ENCODE measurements at regions not wholly inside any gene's neighbourhood (a gene's known extent, or its start where the extent isn't known, plus 50 kb on each side); places are given as distances from the start of the nearest gene placed in this dataset.

GRCh38 chrX:80138938-80139337 is 124.4 kb downstream of the TBX22 start:
- H3K36me3 ChIP-seq (ENCODE audit: control insufficient read depth in 2 of 2, extremely low read depth in 1 of 2, insufficient read depth in 2 of 2, low read length in 2 of 2): no peaks in the 10 kb centered on the region
- H3K4me2 ChIP-seq (ENCODE audit: insufficient read depth, low read length): no peak overlapping the region
- H3K27me3 ChIP-seq (ENCODE audit: control insufficient read depth in 2 of 2, insufficient read depth in 2 of 2, low read length in 2 of 2): no peaks in the 10 kb centered on the region
- TF ChIP-seq POLR2AphosphoS5 (IDR thresholded peaks at IDR 0.05; ENCODE audit: insufficient read depth, low read depth, low read length): no peak
- TF ChIP-seq, protein P1, sequence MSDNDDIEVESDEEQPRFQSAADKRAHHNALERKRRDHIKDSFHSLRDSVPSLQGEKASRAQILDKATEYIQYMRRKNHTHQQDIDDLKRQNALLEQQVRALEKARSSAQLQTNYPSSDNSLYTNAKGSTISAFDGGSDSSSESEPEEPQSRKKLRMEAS (IDR thresholded peaks at IDR 0.05; ENCODE audit: insufficient read depth, insufficient read length): no peak
- no peak for TF ChIP-seq GATA2 (IDR thresholded peaks at IDR 0.05; ENCODE audit: insufficient read depth, insufficient read length, low read depth, low read length)
- TF ChIP-seq MYC (IDR thresholded peaks at IDR 0.05; ENCODE audit: low read depth, low read length): no peak
- no peak for TF ChIP-seq CTCF (IDR thresholded peaks at IDR 0.05; ENCODE audit: extremely low read depth in 1 of 2, insufficient read depth in 1 of 2, low read depth in 1 of 2, low read length in 2 of 2)
- TF ChIP-seq JUN (IDR thresholded peaks at IDR 0.05; ENCODE audit: borderline replicate concordance, insufficient read depth, insufficient read length, low read depth): no peak
- TF ChIP-seq FOS (IDR thresholded peaks at IDR 0.05; ENCODE audit: borderline replicate concordance, insufficient read depth, low read length): no peak
- no peak for TF ChIP-seq EZH2 (IDR thresholded peaks at IDR 0.05; ENCODE audit: borderline replicate concordance, low read depth, low read length, severe bottlenecking)
- no peak for TF ChIP-seq POLR2A (IDR thresholded peaks at IDR 0.05; ENCODE audit: low read depth, low read length)
- no peaks in the 10 kb centered on the region for H3K9me3 ChIP-seq (replicated peaks; ENCODE audit: control insufficient read depth, insufficient read depth, low read length)
- no peaks in the 10 kb centered on the region for H4K20me1 ChIP-seq (replicated peaks; ENCODE audit: control insufficient read depth, extremely low read depth, insufficient read depth, low read length)
- no peak overlapping the region for H3K9ac ChIP-seq (replicated peaks; ENCODE audit: extremely low read depth, insufficient read depth, low read length)
- no peaks in the 10 kb centered on the region for H3K79me2 ChIP-seq (ENCODE audit: control insufficient read depth, insufficient read depth, low read length)
- no TSS peak for BruUV-seq (replicated peaks)
- H2AFZ ChIP-seq (ENCODE audit: low read depth, low read length): no peak overlapping the region
- dilution Hi-C loops (cut with MboI; ENCODE audit: extremely low pct_ligation_motif_present, low sequenced_read_pairs): no loop called here
- no peak for DNase-seq (ENCODE audit: low read depth, low spot score)
- ChIA-PET CTCF (no interaction called here), POLR2A (no interaction called here)
- intact Hi-C loops (cut with micrococcal nuclease): no loop called here
- H3K4me1 ChIP-seq (ENCODE audit: control insufficient read depth, extremely low read depth, insufficient read depth, low read length): no peaks in the 10 kb centered on the region
- no peak for FAIRE-seq
- H3K4me3 ChIP-seq (replicated peaks in 1 of 3; ENCODE audit: insufficient read depth in 1 of 3, low read depth in 1 of 3, low read length in 3 of 3): no peak overlapping the region
- no peak overlapping the region for H3K27ac ChIP-seq (ENCODE audit: insufficient read depth, low read depth, low read length)
- H3K9me1 ChIP-seq (replicated peaks; ENCODE audit: control insufficient read depth, extremely low read depth, insufficient read depth, low read length): no peaks in the 10 kb centered on the region
